PC-9 (cell line): ENCODE measurements at regions not wholly inside any gene's neighbourhood (a gene's known extent, or its start where the extent isn't known, plus 50 kb on each side); places are given as distances from the start of the nearest gene placed in this dataset.

ENCODE experiments used
- EZH2 ChIP-seq: fragments of 200-600 bp; sonication (generic); IDR thresholded peaks from 2 replicates; pipeline ENCODE4 v1.8.0; 2017; ENCODE audit warnings: antibody characterized with exemption, low read depth
- TF ChIP-seq, protein P1 (sequence below): fragments of 200-600 bp; sonication (generic); conservative IDR thresholded peaks from 2 replicates; pipeline ENCODE4 v1.6.1; 2017; ENCODE audit warnings: mixed run types, antibody characterized with exemption, mild to moderate bottlenecking, moderate library complexity

DNA sequence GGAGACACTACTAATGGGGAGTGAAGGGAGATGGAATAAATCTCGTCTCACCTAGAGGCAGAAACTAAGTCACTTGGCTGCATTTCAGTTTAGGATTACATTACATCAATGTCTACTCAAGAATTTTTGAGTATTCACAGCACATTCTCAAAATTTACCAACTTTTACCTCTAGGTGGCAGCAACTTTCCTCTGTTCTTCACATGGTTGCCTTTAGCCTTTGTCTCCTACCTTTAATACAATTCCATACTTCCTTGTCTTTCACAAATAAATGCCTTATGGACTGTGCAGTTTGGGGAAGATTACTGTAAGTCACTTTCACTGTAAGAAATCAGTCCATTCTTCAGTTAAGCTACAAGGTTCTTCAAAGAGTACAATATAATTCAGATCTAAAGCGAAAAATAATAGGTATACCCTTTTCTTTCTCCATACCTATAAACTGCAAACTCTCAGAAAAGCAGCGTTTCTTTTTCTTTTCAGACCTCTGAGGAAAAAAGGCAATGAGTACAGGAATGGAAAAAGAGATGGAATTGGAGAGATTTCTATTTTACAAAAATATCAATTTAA is 379.4 kb downstream of the KLF12 start:
- TF ChIP-seq, protein P1, sequence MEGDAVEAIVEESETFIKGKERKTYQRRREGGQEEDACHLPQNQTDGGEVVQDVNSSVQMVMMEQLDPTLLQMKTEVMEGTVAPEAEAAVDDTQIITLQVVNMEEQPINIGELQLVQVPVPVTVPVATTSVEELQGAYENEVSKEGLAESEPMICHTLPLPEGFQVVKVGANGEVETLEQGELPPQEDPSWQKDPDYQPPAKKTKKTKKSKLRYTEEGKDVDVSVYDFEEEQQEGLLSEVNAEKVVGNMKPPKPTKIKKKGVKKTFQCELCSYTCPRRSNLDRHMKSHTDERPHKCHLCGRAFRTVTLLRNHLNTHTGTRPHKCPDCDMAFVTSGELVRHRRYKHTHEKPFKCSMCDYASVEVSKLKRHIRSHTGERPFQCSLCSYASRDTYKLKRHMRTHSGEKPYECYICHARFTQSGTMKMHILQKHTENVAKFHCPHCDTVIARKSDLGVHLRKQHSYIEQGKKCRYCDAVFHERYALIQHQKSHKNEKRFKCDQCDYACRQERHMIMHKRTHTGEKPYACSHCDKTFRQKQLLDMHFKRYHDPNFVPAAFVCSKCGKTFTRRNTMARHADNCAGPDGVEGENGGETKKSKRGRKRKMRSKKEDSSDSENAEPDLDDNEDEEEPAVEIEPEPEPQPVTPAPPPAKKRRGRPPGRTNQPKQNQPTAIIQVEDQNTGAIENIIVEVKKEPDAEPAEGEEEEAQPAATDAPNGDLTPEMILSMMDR = peak; percentile 83
- TF ChIP-seq EZH2 = no peak
